HFFc6 (cell line): ENCODE measurements at regions not wholly inside any gene's neighbourhood (a gene's known extent, or its start where the extent isn't known, plus 50 kb on each side); places are given as distances from the start of the nearest gene placed in this dataset.

ENCODE experiments used
- DNase-seq: peaks from one replicate; pipeline ENCODE4 v3.0.0-alpha.2; 2018
- H3K27ac Mint-ChIP-seq: 2 replicates; pipeline ENCODE4 v1.8.0; 2020; ENCODE audit warnings: mild to moderate bottlenecking, mixed read lengths
- H3K27me3 Mint-ChIP-seq: 2 replicates; pipeline ENCODE4 v1.8.0; 2021; ENCODE audit warnings: mild to moderate bottlenecking, moderate library complexity, mixed read lengths; ENCODE audit not compliant: insufficient read depth
- H3K36me3 Mint-ChIP-seq: 2 replicates; pipeline ENCODE4 v1.8.0; 2021; ENCODE audit warnings: low read depth, mixed read lengths
- H3K4me1 Mint-ChIP-seq: 2 replicates; pipeline ENCODE4 v1.8.0; 2020; ENCODE audit warnings: low read depth, mixed read lengths
- H3K4me3 Mint-ChIP-seq: 2 replicates; pipeline ENCODE4 v1.8.0; 2020; ENCODE audit warnings: mild to moderate bottlenecking, moderate library complexity, mixed read lengths
- H3K9me3 Mint-ChIP-seq: 2 replicates; pipeline ENCODE4 v1.8.0; 2020; ENCODE audit warnings: mild to moderate bottlenecking, mixed read lengths
- CTCF ChIP-seq: fragments of 200-600 bp; sonication (generic); IDR thresholded peaks from 2 replicates; pipeline ENCODE4 v1.5.0; 2021; ENCODE audit warnings: antibody characterized with exemption, mild to moderate bottlenecking

- Mint-ChIP-seq H3K4me3 (no peak overlapping the region), H3K27ac (no peak overlapping the region), H3K36me3 (no peaks in the 10 kb centered on the region), H3K27me3 (no peaks in the 10 kb centered on the region), H3K4me1 (no peaks in the 10 kb centered on the region), H3K9me3 (peaks cover 3% of the 10 kb centered on the region; the same call in 1 of the 2 replicates)
- TF ChIP-seq CTCF, result no peak
- no peak for DNase-seq
These were observed 179.8 kb downstream of the ZPLD1 start for GRCh38 chr3:102614585-102614984.

GRCh38 chr3:102617381-102617780 lies 182.6 kb downstream of the ZPLD1 start:
- Mint-ChIP-seq H3K27me3 (no peaks in the 10 kb centered on the region; the same call in 1 of the 2 replicates), H3K4me3 (no peak overlapping the region), H3K27ac (no peak overlapping the region), H3K4me1 (no peaks in the 10 kb centered on the region), H3K36me3 (no peaks in the 10 kb centered on the region), H3K9me3 (peaks cover 10% of the 10 kb centered on the region; the same call in 1 of the 2 replicates)
- no peak for TF ChIP-seq CTCF
- DNase-seq, result no peak

GRCh38 chr3:102619361-102619760 lies 184.5 kb downstream of the ZPLD1 start:
- Mint-ChIP-seq H3K4me1 (no peaks in the 10 kb centered on the region), H3K9me3 (peaks cover 10% of the 10 kb centered on the region; the same call in 1 of the 2 replicates), H3K27ac (no peak overlapping the region), H3K27me3 (no peaks in the 10 kb centered on the region; the same call in 1 of the 2 replicates), H3K36me3 (no peaks in the 10 kb centered on the region), H3K4me3 (no peak overlapping the region)
- no peak for DNase-seq
- no peak for TF ChIP-seq CTCF

GRCh38 chr3:102629943-102630342 lies 195.1 kb downstream of the ZPLD1 start:
- H3K4me1 Mint-ChIP-seq, result no peaks in the 10 kb centered on the region
- H3K27ac Mint-ChIP-seq, result no peak overlapping the region
- DNase-seq, result no peak
- H3K36me3 Mint-ChIP-seq, result no peaks in the 10 kb centered on the region
- peaks cover 1% of the 10 kb centered on the region; the same call in 1 of the 2 replicates for H3K27me3 Mint-ChIP-seq
- H3K9me3 Mint-ChIP-seq, result peaks cover 13% of the 10 kb centered on the region
- no peak overlapping the region for H3K4me3 Mint-ChIP-seq
- no peak for TF ChIP-seq CTCF

GRCh38 chr3:102630531-102630930 lies 195.7 kb downstream of the ZPLD1 start:
- no peaks in the 10 kb centered on the region for H3K27me3 Mint-ChIP-seq
- H3K4me3 Mint-ChIP-seq, result no peak overlapping the region
- DNase-seq, result no peak
- H3K4me1 Mint-ChIP-seq, result no peaks in the 10 kb centered on the region
- H3K27ac Mint-ChIP-seq, result no peak overlapping the region
- peaks cover 13% of the 10 kb centered on the region for H3K9me3 Mint-ChIP-seq
- no peak for TF ChIP-seq CTCF
- no peaks in the 10 kb centered on the region for H3K36me3 Mint-ChIP-seq

GRCh38 chr3:102643546-102643945 lies 208.7 kb downstream of the ZPLD1 start:
- no peaks in the 10 kb centered on the region; the same call in 1 of the 2 replicates for H3K27me3 Mint-ChIP-seq
- H3K9me3 Mint-ChIP-seq, result peaks cover 4% of the 10 kb centered on the region; the same call in 1 of the 2 replicates
- H3K27ac Mint-ChIP-seq, result no peak overlapping the region
- no peaks in the 10 kb centered on the region for H3K4me1 Mint-ChIP-seq
- no peak for TF ChIP-seq CTCF
- H3K36me3 Mint-ChIP-seq, result no peaks in the 10 kb centered on the region
- DNase-seq, result no peak
- H3K4me3 Mint-ChIP-seq, result no peak overlapping the region
